Spinal cord (tissue), 9 donors: ENCODE measurements at regions not wholly inside any gene's neighbourhood (a gene's known extent, or its start where the extent isn't known, plus 50 kb on each side); places are given as distances from the start of the nearest gene placed in this dataset.
"Not testable (repeated sequence)": the region's sequence is repeated elsewhere in the genome, so short reads cannot be mapped to it uniquely, and the experiment has no call there.

ENCODE experiments used
- DNase-seq, 6 donors: peaks; one replicate each; pipeline versions ENCODE4 v3.0.0 to v3.0.0-alpha.2; 2013 to 2015; ENCODE audit warnings: low spot score in 6 of 6, low read depth in 4 of 6
- H3K27ac ChIP-seq: one replicate; pipeline ENCODE4 v1.5.1; 2013; ENCODE audit warnings: low read depth, low read length, control low read depth
- H3K27me3 ChIP-seq: one replicate; pipeline ENCODE4 v1.6.1; 2013; ENCODE audit warnings: low read length; ENCODE audit not compliant: control insufficient read depth, insufficient read depth
- H3K36me3 ChIP-seq: one replicate; pipeline ENCODE4 v1.6.1; 2013; ENCODE audit warnings: low read length; ENCODE audit not compliant: control insufficient read depth, insufficient read depth
- H3K4me1 ChIP-seq: one replicate; pipeline ENCODE4 v1.6.1; 2013; ENCODE audit warnings: low read length; ENCODE audit not compliant: control insufficient read depth, insufficient read depth
- H3K4me3 ChIP-seq: one replicate; pipeline ENCODE4 v1.5.1; 2013; ENCODE audit warnings: low read depth, low read length, control low read depth
- H3K9me3 ChIP-seq: one replicate; pipeline ENCODE4 v1.6.1; 2013; ENCODE audit warnings: low read length; ENCODE audit not compliant: control insufficient read depth, insufficient read depth
- WGBS: methylation state at CpG from one replicate; pipeline ENCODE4 v1.1.5; 2013; ENCODE audit warnings: missing lambda C conversion rate; ENCODE audit not compliant: insufficient coverage; 5-methylcytosine and 5-hydroxymethylcytosine counted together
- donor health status: healthy.

DNA sequence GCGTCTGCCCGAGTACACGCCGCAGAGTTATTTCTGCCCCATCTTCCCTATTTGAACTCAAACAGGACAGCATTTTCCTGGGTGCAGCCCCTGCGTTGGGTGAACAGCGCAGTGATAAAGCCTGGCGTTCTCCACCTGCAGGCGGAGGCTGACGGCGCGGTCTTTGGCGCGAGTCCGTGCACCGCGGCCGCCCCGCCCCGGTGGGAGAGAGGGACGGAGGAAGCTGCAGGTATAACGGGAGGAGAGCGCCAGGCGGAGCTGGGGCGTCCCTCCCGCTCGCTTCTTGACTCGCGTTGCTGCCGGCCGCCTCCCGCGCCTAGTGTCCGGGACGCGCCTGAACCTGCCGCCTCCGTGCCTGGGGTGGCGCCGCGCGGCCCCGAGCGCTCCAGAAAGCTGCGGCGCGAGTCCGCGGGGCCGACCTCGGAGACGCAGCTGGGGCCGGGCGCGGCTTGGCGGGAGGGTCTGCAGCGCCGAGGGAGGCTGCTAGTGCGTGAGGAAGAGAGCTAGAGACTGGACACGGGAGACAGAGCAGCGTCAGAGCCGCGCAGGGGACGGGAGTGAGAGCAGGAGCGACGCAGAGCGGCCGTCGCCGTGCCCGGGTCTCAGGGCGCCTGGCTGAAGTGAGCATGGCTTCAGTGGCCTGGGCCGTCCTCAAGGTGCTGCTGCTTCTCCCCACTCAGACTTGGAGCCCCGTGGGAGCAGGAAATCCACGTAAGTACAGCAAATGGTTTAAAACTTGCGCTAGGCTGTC lies 140.7 kb downstream of the SPATA31A7 start:
- H3K27me3 ChIP-seq, DNase-seq, H3K4me3 ChIP-seq, H3K4me1 ChIP-seq, H3K27ac ChIP-seq, H3K36me3 ChIP-seq, H3K9me3 ChIP-seq: not testable (repeated sequence)
- WGBS, result no CpG with 5 or more reads among the region's 75 CpGs

DNA sequence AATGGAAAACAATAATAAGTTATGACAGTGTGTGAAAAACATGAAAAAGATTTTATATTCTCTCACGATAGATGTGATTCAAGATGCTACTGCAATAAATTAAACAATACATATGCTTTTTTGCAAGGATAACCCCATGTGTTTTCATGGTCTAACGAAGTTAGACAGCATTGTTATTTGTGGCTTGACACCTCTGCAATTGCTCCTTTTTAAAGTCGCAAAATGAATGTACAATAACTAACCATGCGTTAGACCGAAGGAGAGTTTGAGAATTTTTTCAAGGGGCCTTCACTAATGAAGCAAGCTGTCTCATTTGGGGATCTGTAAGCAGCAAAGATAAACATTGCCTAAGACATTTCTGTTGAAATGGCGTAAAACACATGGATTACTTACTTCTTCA lies 167.1 kb downstream of the SPATA31A7 start:
- not testable (repeated sequence) for H3K27me3 ChIP-seq, H3K27ac ChIP-seq, H3K36me3 ChIP-seq, DNase-seq, H3K9me3 ChIP-seq, H3K4me1 ChIP-seq, H3K4me3 ChIP-seq
- WGBS, result no CpG with 5 or more reads among the region's 6 CpGs

DNA sequence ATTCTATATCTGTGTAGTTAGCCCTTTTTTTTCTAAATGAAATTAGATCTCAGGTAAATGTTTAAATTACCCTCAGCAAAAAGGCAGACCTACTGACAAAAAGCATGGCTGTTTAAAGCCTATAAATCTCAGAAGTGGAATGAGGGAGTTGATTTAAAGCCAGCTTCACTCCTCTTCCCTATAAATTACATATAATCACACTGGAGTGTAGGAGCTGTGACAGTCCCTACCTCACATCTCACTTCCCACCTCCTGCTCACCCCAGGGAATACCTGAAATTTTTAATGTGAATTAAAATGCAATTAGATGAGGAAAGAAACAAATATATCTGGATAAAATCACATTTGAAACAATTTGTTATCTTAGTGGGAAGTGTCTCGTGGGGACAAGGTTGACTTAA lies 184.6 kb downstream of the SPATA31A7 start:
- not testable (repeated sequence) for H3K9me3 ChIP-seq, H3K4me3 ChIP-seq, H3K27me3 ChIP-seq, H3K36me3 ChIP-seq, H3K4me1 ChIP-seq, H3K27ac ChIP-seq, DNase-seq
- WGBS, result no CpG with 5 or more reads among the region's 1 CpG

DNA sequence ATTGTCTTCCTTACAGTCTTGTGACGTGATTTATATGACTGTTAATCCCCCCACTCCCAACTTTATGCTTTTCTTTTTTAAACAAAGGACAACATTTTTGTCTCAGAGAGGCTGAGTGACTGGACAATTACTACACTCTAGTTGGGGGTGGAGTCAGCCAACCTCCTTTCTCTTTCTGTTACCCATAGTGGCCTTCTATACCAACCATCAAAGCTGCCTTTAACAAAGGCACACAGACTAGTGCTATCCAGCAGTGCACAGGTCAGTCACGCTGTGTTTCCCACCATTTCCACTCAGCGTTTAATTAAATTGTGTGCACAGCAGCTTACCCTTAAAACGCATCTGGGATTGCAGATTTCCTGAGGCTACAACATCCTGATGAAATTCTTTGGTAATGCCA lies 186.3 kb downstream of the SPATA31A7 start:
- WGBS, result no CpG with 5 or more reads among the region's 4 CpGs
- not testable (repeated sequence) for H3K27me3 ChIP-seq, H3K9me3 ChIP-seq, DNase-seq, H3K27ac ChIP-seq, H3K4me3 ChIP-seq, H3K4me1 ChIP-seq, H3K36me3 ChIP-seq

DNA sequence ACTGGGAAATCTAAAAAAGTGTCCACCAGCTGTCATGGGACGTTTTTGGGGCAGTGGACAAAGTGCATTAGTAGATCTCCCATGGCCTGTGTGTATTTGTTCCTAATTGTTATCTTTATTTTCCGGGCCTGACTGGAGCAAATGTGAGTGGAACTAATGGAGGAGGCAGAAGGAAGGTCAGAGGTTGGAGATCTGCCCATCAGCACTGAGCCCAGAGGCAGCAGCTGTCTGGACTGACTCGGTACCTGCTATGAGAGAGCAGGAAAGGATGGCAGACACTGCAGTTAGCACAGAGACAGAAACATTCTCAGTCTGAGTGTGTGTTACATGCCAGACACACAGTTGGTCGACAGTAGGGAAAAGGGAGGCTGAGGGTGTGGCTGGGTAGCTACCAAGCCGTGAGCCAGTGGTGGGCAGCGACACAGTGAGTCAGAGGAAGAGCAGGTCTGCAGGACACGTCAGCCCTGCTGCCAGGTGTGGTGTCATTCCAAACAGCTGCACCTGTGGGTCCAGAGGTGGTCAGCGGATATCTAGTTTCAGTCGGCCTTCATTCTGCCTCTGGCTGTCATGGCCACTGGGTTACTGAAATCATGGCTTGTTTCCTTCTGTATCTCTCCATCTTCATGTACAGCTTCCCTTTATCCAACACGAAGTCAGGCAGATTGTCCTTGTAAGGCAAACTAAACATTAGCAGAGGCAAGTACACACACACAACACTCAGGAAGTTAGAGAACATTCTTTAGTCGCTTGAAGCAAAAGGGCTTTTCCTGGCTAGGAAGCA lies 196.4 kb downstream of the SPATA31A7 start:
- H3K27ac ChIP-seq, H3K9me3 ChIP-seq, H3K4me1 ChIP-seq, H3K36me3 ChIP-seq, DNase-seq, H3K4me3 ChIP-seq, H3K27me3 ChIP-seq: not testable (repeated sequence)
- WGBS, result no CpG with 5 or more reads among the region's 11 CpGs

DNA sequence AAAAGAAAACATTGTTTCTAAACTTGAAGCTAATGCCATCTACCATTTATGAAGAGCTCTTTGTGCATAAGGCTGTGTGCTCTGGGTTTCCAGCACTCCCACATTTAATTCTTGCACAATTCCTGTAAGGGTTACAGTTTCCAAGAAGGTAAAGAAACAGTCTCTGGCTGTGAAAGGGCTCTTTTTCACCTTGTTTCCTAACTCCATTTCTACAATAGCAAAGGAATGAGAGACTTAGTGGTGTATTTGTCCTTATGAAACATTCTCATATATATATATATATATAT lies 196.9 kb downstream of the SPATA31A7 start:
- H3K27me3 ChIP-seq, H3K27ac ChIP-seq: not testable (repeated sequence)

DNA sequence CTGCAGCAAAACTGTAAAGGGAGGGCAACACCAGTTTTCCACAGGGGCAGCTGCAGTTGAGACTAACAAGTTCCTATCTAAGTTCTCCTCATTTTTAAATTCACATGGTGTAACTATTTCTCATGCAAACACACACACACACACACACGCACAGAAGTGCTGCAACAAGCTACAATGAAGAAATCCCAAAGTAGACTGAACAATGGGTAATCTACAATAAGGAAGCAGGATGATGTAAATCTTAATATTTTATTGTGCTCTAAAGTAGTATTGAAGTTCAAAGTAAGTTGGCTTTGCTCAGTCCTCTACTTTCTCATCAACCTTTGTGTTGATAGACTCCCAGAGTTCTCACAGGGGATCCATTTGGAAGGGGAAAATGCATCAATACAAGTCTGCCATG lies 212.9 kb downstream of the SPATA31A7 start:
- not testable (repeated sequence) for H3K4me1 ChIP-seq, H3K36me3 ChIP-seq, DNase-seq, H3K4me3 ChIP-seq, H3K27me3 ChIP-seq, H3K27ac ChIP-seq, H3K9me3 ChIP-seq
- no CpG with 5 or more reads among the region's 1 CpG for WGBS

More for the DNA sequence above, 196.9 kb downstream of the SPATA31A7 start:
- not testable (repeated sequence) for DNase-seq, H3K9me3 ChIP-seq, H3K36me3 ChIP-seq, H3K4me3 ChIP-seq, H3K4me1 ChIP-seq

DNA sequence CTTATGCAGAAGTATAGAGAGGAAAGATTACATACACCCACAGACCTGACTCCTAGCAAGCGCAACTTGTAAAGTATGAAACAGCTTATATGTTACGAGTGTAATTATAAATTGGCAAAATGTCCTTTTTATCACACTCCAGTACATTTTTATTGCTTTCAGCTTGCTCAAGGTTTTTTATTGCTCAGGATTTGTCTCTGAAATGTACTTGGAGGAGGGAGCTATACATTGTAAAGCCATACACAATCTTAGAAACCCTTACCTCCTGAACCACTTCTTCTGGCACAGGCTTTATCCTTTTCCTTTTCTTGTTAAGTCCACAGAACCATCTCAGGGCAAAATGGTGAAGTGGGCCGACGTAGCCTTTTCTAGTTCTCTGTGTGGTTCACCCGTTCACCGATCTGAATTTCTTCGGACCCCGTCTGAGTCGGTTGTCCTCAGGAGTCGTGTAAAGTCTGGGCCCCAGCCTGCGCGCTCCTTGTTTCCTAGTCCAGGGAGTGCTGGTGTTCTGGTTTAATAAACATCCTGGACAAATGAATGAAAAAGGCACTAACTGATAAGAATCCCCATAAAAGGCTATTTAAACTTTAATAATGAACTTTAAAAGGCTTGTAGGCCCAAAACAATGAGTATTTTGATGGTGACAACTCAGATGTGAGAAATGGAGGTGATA lies 222.2 kb downstream of the SPATA31A7 start:
- not testable (repeated sequence) for H3K4me3 ChIP-seq, H3K27me3 ChIP-seq, H3K36me3 ChIP-seq, H3K9me3 ChIP-seq, H3K27ac ChIP-seq, H3K4me1 ChIP-seq
- WGBS, result no CpG with 5 or more reads among the region's 12 CpGs
- peak in 1 of 6 donors; percentile 0 for DNase-seq

DNA sequence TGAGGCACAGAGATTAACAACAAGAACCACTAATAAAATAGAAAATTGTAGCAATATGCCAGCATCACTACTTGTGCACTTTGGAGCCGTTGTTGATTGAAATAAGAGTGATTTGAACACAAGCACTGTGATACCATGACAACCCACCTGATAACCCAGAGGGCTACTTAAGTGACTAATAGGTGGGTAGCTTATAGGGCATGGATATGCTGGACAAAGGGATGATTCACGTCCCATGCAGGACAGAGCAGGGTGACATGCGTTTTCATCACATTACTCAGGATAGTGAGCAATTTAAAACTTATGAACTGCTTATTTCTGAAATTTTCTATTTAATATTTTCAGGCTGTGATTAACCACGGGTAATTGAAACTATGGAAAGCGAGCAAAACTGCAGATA lies 222.9 kb downstream of the SPATA31A7 start:
- not testable (repeated sequence) for DNase-seq, H3K36me3 ChIP-seq
- WGBS, result no CpG with 5 or more reads among the region's 5 CpGs

DNA sequence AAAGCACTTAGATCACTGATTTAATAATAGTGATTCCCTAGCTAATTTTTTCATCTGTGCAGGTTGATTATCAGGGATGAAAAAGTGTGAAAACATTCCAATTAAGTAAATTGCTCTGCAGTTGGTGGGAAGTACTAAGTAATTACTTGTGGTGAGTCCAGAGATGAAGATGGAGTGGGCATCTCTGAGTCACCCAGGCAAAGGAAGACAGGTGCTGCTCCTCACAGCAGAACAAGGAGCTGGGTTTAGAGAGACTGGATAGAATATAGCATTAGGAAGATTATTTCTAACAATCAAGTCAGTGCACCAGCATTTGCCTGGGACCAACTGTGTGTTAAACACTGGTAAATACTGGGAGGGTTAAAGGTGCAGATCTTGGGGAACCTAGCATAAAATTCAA lies 228.3 kb downstream of the SPATA31A7 start:
- DNase-seq, H3K9me3 ChIP-seq, H3K4me1 ChIP-seq, H3K27me3 ChIP-seq, H3K4me3 ChIP-seq, H3K27ac ChIP-seq, H3K36me3 ChIP-seq: not testable (repeated sequence)

More for the DNA sequence above, 222.9 kb downstream of the SPATA31A7 start:
- not testable (repeated sequence) for H3K27me3 ChIP-seq, H3K9me3 ChIP-seq, H3K4me3 ChIP-seq, H3K27ac ChIP-seq, H3K4me1 ChIP-seq
